ENCODE measurements at regions not wholly inside any gene's neighbourhood (a gene's known extent, or its start where the extent isn't known, plus 50 kb on each side); places are given as distances from the start of the nearest gene placed in this dataset.

DNA sequence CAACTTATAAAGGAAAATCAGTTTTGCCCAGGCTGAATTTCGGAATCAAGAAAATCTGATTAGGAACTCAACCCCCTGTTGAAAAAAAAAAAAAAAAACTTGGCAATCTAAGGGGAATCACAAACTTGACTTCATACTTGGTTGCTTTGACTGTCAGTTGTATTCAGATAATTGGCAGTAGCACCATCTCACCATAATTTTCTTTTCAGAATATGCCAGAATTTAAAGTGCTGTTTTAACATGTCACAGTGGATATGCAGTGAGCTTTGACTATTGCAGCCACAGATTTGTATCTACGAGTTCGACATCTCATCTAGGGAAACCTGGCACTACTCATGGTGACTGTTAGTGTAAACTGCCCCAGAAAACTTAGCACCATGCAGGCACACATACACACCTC lies 761.4 kb upstream of the KLHL29 start:
- FAIRE-seq, result no peak
- ATAC-seq, result no peak

DNA sequence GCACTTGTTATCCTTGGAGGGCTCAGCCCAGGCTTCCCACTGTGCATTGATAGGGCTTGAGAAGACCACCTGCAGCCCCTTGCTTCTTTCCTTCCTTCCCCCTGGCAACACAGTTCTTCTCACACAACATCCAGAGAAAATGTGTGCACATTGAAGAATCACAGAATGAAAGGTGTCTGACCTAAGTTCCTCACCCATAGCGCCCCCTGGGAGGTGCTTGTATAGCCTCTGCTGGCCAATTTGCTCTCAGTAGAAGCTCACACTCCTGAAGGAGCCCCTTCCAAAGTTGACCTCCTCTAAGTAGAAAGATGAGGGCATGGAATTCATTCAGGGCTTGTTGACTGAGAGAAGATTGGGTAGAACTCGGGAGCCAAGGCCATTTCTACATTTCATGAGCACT lies 758.4 kb upstream of the KLHL29 start:
- no peaks in the 10 kb centered on the region for H3K4me1 ChIP-seq
- ATAC-seq (no peak), FAIRE-seq (no peak), DNase-seq (no peak)
- no peaks in the 10 kb centered on the region for H3K36me3 ChIP-seq
- H3K27me3 ChIP-seq, result no peaks in the 10 kb centered on the region
- intact Hi-C loops (cut with DNase I), result no loop called here
- no peak overlapping the region for H3K27ac ChIP-seq
- TF ChIP-seq CTCF (IDR thresholded peaks at IDR 0.05), result no peak
- WGBS, 2 donors, result 39 to 46% methylated on average over 2 of the region's 2 CpGs
- H3K4me3 ChIP-seq, result no peak overlapping the region
- no peaks in the 10 kb centered on the region for H3K9me3 ChIP-seq

More for the DNA sequence above, 761.4 kb upstream of the KLHL29 start:
- no peaks in the 10 kb centered on the region for H3K27me3 ChIP-seq
- H3K36me3 ChIP-seq, result no peaks in the 10 kb centered on the region
- H3K9me3 ChIP-seq, result no peaks in the 10 kb centered on the region
- H3K27ac ChIP-seq, result no peak overlapping the region
- no peak for DNase-seq
- 61 to 79% methylated on average over 3 of the region's 3 CpGs for WGBS, 2 donors
- H3K4me1 ChIP-seq, result no peaks in the 10 kb centered on the region
- no peak for TF ChIP-seq CTCF (IDR thresholded peaks at IDR 0.05)
- intact Hi-C loops (cut with DNase I), result no loop called here
- no peak overlapping the region for H3K4me3 ChIP-seq

DNA sequence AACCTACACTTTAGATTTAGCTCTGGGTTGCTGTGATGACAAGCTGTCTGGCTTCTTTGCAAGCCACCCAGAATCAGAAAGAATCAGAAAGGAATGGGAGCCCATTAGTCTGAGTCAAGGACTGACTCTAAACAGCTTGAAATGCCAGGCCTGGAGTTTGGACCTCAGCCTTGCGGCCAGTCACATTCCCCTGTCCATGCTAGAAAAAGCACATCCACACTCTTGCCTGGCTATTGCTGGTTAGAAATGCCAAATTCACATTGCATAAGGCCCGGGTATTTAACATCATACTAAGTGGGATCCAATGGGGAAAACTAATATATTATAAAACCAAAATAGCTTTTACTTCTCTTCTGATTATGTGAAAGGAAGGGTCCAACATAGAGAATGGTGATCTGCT lies 756.8 kb upstream of the KLHL29 start:
- intact Hi-C loops (cut with DNase I), result no loop called here
- no peak for TF ChIP-seq CTCF (IDR thresholded peaks at IDR 0.05)
- DNase-seq (no peak), FAIRE-seq (no peak), ATAC-seq (no peak)
- H3K4me3 ChIP-seq, result no peak overlapping the region
- WGBS, 2 donors, result 67 to 78% methylated on average over 2 of the region's 2 CpGs
- H3K4me1 ChIP-seq, result no peaks in the 10 kb centered on the region
- H3K27ac ChIP-seq, result no peak overlapping the region
- H3K27me3 ChIP-seq, result no peaks in the 10 kb centered on the region
- H3K9me3 ChIP-seq, result no peaks in the 10 kb centered on the region
- H3K36me3 ChIP-seq, result no peaks in the 10 kb centered on the region

GRCh38 chr2:22628906-22629305 lies 756.1 kb upstream of the KLHL29 start:
- no peak for FAIRE-seq
- Histone ChIP-seq H3K27ac (no peak overlapping the region), H3K27me3 (no peaks in the 10 kb centered on the region), H3K4me3 (no peak overlapping the region), H3K36me3 (no peaks in the 10 kb centered on the region), H3K4me1 (no peaks in the 10 kb centered on the region), H3K9me3 (no peaks in the 10 kb centered on the region)
- intact Hi-C loops (cut with DNase I), result no loop called here
- DNase-seq, result no peak
- no peak for ATAC-seq
- TF ChIP-seq CTCF (IDR thresholded peaks at IDR 0.05), result no peak
- whole genome bisulfite sequencing, 2 donors, result 73 to 76% methylated on average over 3 of the region's 3 CpGs

- no peak for ATAC-seq
- 88 to 94% methylated on average over 3 of the region's 3 CpGs for WGBS, 2 donors
- intact Hi-C loops (cut with DNase I), result no loop called here
Measured at GRCh38 chr2:22634167-22634566, 750.8 kb upstream of the KLHL29 start.

More at GRCh38 chr2:22634167-22634566, 750.8 kb upstream of the KLHL29 start:
- H3K4me1 ChIP-seq, result no peaks in the 10 kb centered on the region
- FAIRE-seq, result no peak
- no peak overlapping the region for H3K27ac ChIP-seq
- TF ChIP-seq CTCF (IDR thresholded peaks at IDR 0.05), result no peak
- H3K4me3 ChIP-seq, result no peak overlapping the region
- H3K36me3 ChIP-seq, result no peaks in the 10 kb centered on the region
- no peak for DNase-seq
- no peaks in the 10 kb centered on the region for H3K27me3 ChIP-seq
- H3K9me3 ChIP-seq, result no peaks in the 10 kb centered on the region

Data from pancreas (tissue), 10 donors.